Gastroesophageal sphincter (tissue), 3 donors: ENCODE measurements at regions not wholly inside any gene's neighbourhood (a gene's known extent, or its start where the extent isn't known, plus 50 kb on each side); places are given as distances from the start of the nearest gene placed in this dataset.

ENCODE experiments used
- EP300 ChIP-seq: sonication (generic); formaldehyde crosslinking; IDR thresholded peaks from one replicate; pipeline ENCODE4 v1.6.1; 2017; ENCODE audit warnings: antibody characterized with exemption, mild to moderate bottlenecking
- POLR2A ChIP-seq, 2 donors: fragments of 450-650 bp; IDR thresholded peaks; one replicate each; pipeline ENCODE4 v1.6.1; 2017; ENCODE audit warnings: antibody characterized with exemption in 2 of 2, mild to moderate bottlenecking in 2 of 2, moderate library complexity in 1 of 2
- POLR2AphosphoS5 ChIP-seq: sonication (generic); formaldehyde crosslinking; IDR thresholded peaks from one replicate; pipeline ENCODE4 v1.6.1; 2017; ENCODE audit warnings: antibody characterized with exemption
- TF ChIP-seq, protein P1 (sequence below), 4 experiments: fragments of 200-600 bp in 2 of 4; fragments of 450-650 bp in 2 of 4; sonication (generic) in 1 of 4; IDR thresholded peaks; one replicate each; pipeline ENCODE4 v1.5.1; 2017 to 2019; ENCODE audit warnings: antibody characterized with exemption in 4 of 4, mild to moderate bottlenecking in 2 of 4, moderate library complexity in 2 of 4

DNA sequence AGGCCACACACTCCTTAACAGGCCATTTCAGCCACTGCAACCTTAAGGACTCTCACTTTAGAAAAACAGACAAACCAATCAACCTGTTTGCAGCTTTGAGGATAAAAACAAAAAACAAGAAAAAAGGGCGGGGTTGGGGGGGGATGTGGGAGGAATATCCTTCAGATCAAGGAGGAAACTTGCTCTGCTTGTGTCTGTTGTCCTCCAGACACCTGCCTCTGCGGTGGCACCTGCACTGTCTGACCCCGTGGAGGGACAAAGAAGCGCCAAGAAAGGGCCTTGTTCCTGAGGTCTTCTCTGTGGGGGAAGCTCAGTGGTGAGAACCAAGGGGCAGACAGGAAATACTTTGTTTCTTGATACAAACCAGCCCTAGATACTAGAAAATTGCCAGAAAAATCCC, 70.5 kb downstream of the POLR2M start:
- TF ChIP-seq POLR2A (IDR thresholded peaks at IDR 0.05) (no peak), POLR2AphosphoS5 (no peak), EP300 (no peak)
- TF ChIP-seq, protein P1, sequence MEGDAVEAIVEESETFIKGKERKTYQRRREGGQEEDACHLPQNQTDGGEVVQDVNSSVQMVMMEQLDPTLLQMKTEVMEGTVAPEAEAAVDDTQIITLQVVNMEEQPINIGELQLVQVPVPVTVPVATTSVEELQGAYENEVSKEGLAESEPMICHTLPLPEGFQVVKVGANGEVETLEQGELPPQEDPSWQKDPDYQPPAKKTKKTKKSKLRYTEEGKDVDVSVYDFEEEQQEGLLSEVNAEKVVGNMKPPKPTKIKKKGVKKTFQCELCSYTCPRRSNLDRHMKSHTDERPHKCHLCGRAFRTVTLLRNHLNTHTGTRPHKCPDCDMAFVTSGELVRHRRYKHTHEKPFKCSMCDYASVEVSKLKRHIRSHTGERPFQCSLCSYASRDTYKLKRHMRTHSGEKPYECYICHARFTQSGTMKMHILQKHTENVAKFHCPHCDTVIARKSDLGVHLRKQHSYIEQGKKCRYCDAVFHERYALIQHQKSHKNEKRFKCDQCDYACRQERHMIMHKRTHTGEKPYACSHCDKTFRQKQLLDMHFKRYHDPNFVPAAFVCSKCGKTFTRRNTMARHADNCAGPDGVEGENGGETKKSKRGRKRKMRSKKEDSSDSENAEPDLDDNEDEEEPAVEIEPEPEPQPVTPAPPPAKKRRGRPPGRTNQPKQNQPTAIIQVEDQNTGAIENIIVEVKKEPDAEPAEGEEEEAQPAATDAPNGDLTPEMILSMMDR (IDR thresholded peaks at IDR 0.05), result no peak
